ENCODE measurements at regions not wholly inside any gene's neighbourhood (a gene's known extent, or its start where the extent isn't known, plus 50 kb on each side); places are given as distances from the start of the nearest gene placed in this dataset.
"Not testable (repeated sequence)": the region's sequence is repeated elsewhere in the genome, so short reads cannot be mapped to it uniquely, and the experiment has no call there.

DNA sequence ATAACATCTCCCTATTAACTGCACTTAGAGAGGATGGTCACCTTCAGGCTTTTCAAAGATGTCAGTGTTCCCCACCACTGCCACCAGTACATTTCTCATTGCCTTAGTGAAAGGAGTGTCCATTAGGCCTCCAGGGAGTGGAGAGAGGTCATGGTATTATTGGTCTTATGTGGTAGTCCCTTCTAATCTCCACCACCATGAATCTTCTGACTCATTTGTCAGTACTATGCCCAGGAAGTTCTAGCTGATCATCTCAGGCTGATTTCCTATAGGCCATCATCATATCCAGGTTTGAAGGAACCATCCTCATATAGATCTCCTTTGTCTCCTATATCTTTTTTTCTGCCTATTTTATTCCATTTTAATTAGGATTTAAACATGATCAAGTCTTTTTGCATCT, 221.5 kb downstream of the CYB561 start:
- no peak overlapping the region for H3K4me3 ChIP-seq (ENCODE audit: low read depth, low read length)
- TF ChIP-seq, protein P1, sequence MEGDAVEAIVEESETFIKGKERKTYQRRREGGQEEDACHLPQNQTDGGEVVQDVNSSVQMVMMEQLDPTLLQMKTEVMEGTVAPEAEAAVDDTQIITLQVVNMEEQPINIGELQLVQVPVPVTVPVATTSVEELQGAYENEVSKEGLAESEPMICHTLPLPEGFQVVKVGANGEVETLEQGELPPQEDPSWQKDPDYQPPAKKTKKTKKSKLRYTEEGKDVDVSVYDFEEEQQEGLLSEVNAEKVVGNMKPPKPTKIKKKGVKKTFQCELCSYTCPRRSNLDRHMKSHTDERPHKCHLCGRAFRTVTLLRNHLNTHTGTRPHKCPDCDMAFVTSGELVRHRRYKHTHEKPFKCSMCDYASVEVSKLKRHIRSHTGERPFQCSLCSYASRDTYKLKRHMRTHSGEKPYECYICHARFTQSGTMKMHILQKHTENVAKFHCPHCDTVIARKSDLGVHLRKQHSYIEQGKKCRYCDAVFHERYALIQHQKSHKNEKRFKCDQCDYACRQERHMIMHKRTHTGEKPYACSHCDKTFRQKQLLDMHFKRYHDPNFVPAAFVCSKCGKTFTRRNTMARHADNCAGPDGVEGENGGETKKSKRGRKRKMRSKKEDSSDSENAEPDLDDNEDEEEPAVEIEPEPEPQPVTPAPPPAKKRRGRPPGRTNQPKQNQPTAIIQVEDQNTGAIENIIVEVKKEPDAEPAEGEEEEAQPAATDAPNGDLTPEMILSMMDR (IDR thresholded peaks at IDR 0.05; ENCODE audit: low read depth, low read length): no peak

DNA sequence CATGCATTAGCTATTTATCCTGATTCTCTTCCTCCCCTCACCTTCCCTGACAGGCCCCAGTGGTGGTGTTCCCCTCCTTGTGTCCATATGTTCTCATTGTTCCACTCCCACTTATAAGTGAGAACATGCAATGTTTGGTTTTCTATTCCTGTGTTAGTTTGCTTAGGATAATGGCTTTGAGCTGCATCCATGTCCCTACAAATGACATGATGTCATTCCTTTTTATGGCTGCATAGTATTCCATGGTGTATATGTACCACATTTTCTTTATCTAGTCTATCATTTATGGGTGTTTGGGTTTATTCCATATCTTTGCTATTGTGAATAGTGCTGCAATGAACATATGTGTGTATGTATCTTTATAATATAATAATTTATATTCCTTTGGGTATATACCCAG, 219.4 kb downstream of the CYB561 start:
- not testable (repeated sequence) for H3K4me3 ChIP-seq (ENCODE audit: low read depth, low read length)

GRCh38 chr17:63231015-63231620, 215.0 kb downstream of the CYB561 start:
- not testable (repeated sequence) for H3K4me3 ChIP-seq (ENCODE audit: low read depth, low read length)

- TF ChIP-seq, protein P1 (IDR thresholded peaks at IDR 0.05; ENCODE audit: low read depth, low read length): no peak
- H3K4me3 ChIP-seq (ENCODE audit: low read depth, low read length): no peak overlapping the region
These were observed 213.4 kb downstream of the CYB561 start for GRCh38 chr17:63232565-63233310.

- TF ChIP-seq, protein P1 (IDR thresholded peaks at IDR 0.05; ENCODE audit: low read depth, low read length): no peak
- H3K4me3 ChIP-seq (ENCODE audit: low read depth, low read length): no peak overlapping the region
These were observed 206.0 kb downstream of the CYB561 start for GRCh38 chr17:63240106-63240505.

GRCh38 chr17:63246344-63246743, 199.8 kb downstream of the CYB561 start:
- H3K4me3 ChIP-seq (ENCODE audit: low read depth, low read length): no peak overlapping the region
- TF ChIP-seq, protein P1 (IDR thresholded peaks at IDR 0.05; ENCODE audit: low read depth, low read length): no peak

- TF ChIP-seq, protein P1 (IDR thresholded peaks at IDR 0.05; ENCODE audit: low read depth, low read length): no peak
- H3K4me3 ChIP-seq (ENCODE audit: low read depth, low read length): no peak overlapping the region
These were observed 198.4 kb downstream of the CYB561 start for GRCh38 chr17:63247706-63248105.

GRCh38 chr17:63249256-63250004, 196.7 kb downstream of the CYB561 start:
- TF ChIP-seq, protein P1 (IDR thresholded peaks at IDR 0.05; ENCODE audit: low read depth, low read length): no peak
- no peak overlapping the region for H3K4me3 ChIP-seq (ENCODE audit: low read depth, low read length)

All from WI38 (cell line).